K562 (cell line): ENCODE measurements at regions not wholly inside any gene's neighbourhood (a gene's known extent, or its start where the extent isn't known, plus 50 kb on each side); places are given as distances from the start of the nearest gene placed in this dataset.

Source experiments
- ATF3 ChIP-seq, 2 experiments: fragments of 450-650 bp in 1 of 2; sonication (generic) in 1 of 2; formaldehyde crosslinking in 1 of 2; IDR thresholded peaks in 1 of 2; conservative IDR thresholded peaks in 1 of 2; 2 replicates each; pipeline versions ENCODE4 v1.6.1 to v1.8.1; 2016 to 2023; ENCODE audit warnings: mild to moderate bottlenecking in 2 of 2, moderate library complexity in 2 of 2, inconsistent platforms in 1 of 2, missing genetic modification reagents in 1 of 2
- BRCA1 ChIP-seq, 2 experiments: fragments of 450-650 bp in 1 of 2; sonication (generic) in 1 of 2; formaldehyde crosslinking in 1 of 2; IDR thresholded peaks; 2 replicates each; pipeline versions ENCODE4 v1.5.0 to v1.6.1; 2017 to 2020; ENCODE audit warnings: mild to moderate bottlenecking in 1 of 2, missing genetic modification reagents in 1 of 2
- CBFA2T3 ChIP-seq: fragments of 450-650 bp; IDR thresholded peaks from 2 replicates; pipeline ENCODE4 v1.6.1; 2017
- DACH1 ChIP-seq: fragments of 450-650 bp; IDR thresholded peaks from 2 replicates; pipeline ENCODE4 v1.6.1; 2018; ENCODE audit not compliant: partially characterized antibody
- EP300 ChIP-seq: IDR thresholded peaks from 2 replicates; pipeline ENCODE4 v1.6.1; 2012; ENCODE audit warnings: low read length, improper control_type of control experiment
- NFIC ChIP-seq: fragments of 450-650 bp; IDR thresholded peaks from 2 replicates; pipeline ENCODE4 v1.6.1; 2017; ENCODE audit warnings: mild to moderate bottlenecking, inconsistent platforms
- PML ChIP-seq: IDR thresholded peaks from 2 replicates; pipeline ENCODE4 v1.6.1; 2012; ENCODE audit warnings: low read length, inconsistent platforms
- RHOXF2B ChIP-seq: fragments of 250-450 bp; sonication (Bioruptor Pico); conservative IDR thresholded peaks from 2 replicates; pipeline ENCODE4 v1.5.1; 2021
- SIN3B ChIP-seq: fragments of 450-650 bp; IDR thresholded peaks from 2 replicates; pipeline ENCODE4 v1.6.1; 2017; ENCODE audit warnings: low read depth, mild to moderate bottlenecking, moderate library complexity
- SLC30A9 ChIP-seq: fragments of 250-450 bp; sonication (Bioruptor Pico); IDR thresholded peaks from 2 replicates; pipeline ENCODE4 v1.8.0; 2022; ENCODE audit warnings: mild to moderate bottlenecking, moderate library complexity
- SMARCA4 ChIP-seq: fragments of 450-650 bp; IDR thresholded peaks from 2 replicates; pipeline ENCODE4 v1.6.1; 2016
- SMARCE1 ChIP-seq: fragments of 450-650 bp; IDR thresholded peaks from 2 replicates; pipeline ENCODE4 v1.7.1; 2016; ENCODE audit warnings: mild to moderate bottlenecking
- TRIM24 ChIP-seq, 2 experiments: fragments of 450-650 bp; IDR thresholded peaks; 2 replicates each; pipeline ENCODE4 v1.6.1; 2016
- YY1 ChIP-seq, 3 experiments: IDR thresholded peaks; 2 replicates each; pipeline ENCODE4 v1.6.1; 2011; ENCODE audit warnings: low read length in 2 of 3, mild to moderate bottlenecking in 2 of 3, moderate library complexity in 2 of 3, borderline replicate concordance in 1 of 3, control low read depth in 1 of 3, low read depth in 1 of 3; ENCODE audit not compliant: insufficient read depth in 3 of 3, insufficient replicate concordance in 2 of 3, control insufficient read depth in 1 of 3, insufficient read length in 1 of 3; ENCODE audit errors: extremely low read depth in 1 of 3
- ZNF398 ChIP-seq: fragments of 250-450 bp; sonication (Bioruptor Pico); IDR thresholded peaks from 2 replicates; pipeline ENCODE4 v1.8.0; 2021; ENCODE audit warnings: moderate library complexity, mild to moderate bottlenecking, inconsistent platforms
- TF ChIP-seq, protein P1 (sequence below): IDR thresholded peaks from 3 replicates; pipeline ENCODE4 v1.6.1; 2011; ENCODE audit warnings: borderline replicate concordance, mild to moderate bottlenecking, moderate library complexity; ENCODE audit not compliant: insufficient read length; ENCODE audit errors: extremely low read depth
- TF ChIP-seq, protein P2 (sequence below), 2 experiments: fragments of 450-650 bp; IDR thresholded peaks; 2 replicates each; pipeline ENCODE4 v1.6.1; 2018; ENCODE audit warnings: mild to moderate bottlenecking in 2 of 2, low read depth in 1 of 2; ENCODE audit not compliant: partially characterized antibody in 2 of 2

DNA sequence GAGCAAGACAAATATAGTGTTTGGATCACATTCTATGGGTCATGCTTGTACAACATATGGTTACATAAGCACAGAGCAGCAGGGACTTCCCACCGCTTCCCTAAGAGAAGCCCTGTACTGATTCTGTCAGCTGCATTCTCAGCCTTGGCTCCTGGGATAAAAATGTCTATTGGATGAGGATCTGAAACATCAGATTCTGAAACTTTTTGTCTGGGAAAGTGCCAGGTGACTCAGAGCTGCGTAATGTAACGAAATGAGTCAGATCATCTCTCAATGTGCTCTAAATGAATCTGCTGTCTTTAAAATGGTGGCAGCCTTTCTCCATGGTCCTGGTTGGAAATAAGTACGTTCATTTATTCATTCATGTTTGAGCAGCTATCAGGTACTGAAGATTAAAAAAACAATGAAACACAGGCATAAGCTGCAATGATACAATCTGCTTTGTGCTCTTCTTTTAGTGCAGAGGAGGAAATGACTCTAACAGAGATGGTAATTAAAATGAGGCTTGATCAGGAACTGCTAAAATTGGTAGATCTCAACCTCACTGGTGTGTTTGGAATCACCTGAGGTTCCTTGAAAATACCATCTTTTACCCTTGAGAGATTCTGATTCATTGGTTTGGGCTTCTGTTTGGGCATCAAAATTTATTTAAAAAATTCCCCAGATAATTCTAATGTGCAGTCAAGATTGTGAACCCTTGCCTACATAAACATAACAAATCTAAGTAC, 99.1 kb upstream of the NAP1L1 start (continued):
- no peak for TF ChIP-seq ZNF398 (CRISPR knock-in tag)
- TF ChIP-seq CBFA2T3 = peak; percentile 17; the same call in 1 of the 2 replicates
- TF ChIP-seq NFIC = peak; percentile 85
- TF ChIP-seq, protein P1, sequence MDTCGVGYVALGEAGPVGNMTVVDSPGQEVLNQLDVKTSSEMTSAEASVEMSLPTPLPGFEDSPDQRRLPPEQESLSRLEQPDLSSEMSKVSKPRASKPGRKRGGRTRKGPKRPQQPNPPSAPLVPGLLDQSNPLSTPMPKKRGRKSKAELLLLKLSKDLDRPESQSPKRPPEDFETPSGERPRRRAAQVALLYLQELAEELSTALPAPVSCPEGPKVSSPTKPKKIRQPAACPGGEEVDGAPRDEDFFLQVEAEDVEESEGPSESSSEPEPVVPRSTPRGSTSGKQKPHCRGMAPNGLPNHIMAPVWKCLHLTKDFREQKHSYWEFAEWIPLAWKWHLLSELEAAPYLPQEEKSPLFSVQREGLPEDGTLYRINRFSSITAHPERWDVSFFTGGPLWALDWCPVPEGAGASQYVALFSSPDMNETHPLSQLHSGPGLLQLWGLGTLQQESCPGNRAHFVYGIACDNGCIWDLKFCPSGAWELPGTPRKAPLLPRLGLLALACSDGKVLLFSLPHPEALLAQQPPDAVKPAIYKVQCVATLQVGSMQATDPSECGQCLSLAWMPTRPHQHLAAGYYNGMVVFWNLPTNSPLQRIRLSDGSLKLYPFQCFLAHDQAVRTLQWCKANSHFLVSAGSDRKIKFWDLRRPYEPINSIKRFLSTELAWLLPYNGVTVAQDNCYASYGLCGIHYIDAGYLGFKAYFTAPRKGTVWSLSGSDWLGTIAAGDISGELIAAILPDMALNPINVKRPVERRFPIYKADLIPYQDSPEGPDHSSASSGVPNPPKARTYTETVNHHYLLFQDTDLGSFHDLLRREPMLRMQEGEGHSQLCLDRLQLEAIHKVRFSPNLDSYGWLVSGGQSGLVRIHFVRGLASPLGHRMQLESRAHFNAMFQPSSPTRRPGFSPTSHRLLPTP = no peak
- TF ChIP-seq SMARCE1 = peak; percentile 82
- TF ChIP-seq TRIM24 (IDR thresholded peaks at IDR 0.05) = peak in 1 of 2 experiments; percentile 59; a peak in 1 of 4 replicates
- TF ChIP-seq, protein P2, sequence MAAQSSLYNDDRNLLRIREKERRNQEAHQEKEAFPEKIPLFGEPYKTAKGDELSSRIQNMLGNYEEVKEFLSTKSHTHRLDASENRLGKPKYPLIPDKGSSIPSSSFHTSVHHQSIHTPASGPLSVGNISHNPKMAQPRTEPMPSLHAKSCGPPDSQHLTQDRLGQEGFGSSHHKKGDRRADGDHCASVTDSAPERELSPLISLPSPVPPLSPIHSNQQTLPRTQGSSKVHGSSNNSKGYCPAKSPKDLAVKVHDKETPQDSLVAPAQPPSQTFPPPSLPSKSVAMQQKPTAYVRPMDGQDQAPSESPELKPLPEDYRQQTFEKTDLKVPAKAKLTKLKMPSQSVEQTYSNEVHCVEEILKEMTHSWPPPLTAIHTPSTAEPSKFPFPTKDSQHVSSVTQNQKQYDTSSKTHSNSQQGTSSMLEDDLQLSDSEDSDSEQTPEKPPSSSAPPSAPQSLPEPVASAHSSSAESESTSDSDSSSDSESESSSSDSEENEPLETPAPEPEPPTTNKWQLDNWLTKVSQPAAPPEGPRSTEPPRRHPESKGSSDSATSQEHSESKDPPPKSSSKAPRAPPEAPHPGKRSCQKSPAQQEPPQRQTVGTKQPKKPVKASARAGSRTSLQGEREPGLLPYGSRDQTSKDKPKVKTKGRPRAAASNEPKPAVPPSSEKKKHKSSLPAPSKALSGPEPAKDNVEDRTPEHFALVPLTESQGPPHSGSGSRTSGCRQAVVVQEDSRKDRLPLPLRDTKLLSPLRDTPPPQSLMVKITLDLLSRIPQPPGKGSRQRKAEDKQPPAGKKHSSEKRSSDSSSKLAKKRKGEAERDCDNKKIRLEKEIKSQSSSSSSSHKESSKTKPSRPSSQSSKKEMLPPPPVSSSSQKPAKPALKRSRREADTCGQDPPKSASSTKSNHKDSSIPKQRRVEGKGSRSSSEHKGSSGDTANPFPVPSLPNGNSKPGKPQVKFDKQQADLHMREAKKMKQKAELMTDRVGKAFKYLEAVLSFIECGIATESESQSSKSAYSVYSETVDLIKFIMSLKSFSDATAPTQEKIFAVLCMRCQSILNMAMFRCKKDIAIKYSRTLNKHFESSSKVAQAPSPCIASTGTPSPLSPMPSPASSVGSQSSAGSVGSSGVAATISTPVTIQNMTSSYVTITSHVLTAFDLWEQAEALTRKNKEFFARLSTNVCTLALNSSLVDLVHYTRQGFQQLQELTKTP (IDR thresholded peaks at IDR 0.05; ENCODE audit: low read depth in 1 of 2, partially characterized antibody in 2 of 2) = peak in 1 of 2 experiments; percentile 45
- no peak for TF ChIP-seq RHOXF2B (CRISPR knock-in tag)
- peak; percentile 92 for TF ChIP-seq ATF3 (IDR thresholded peaks at IDR 0.05)
- no peak for TF ChIP-seq ATF3 (CRISPR knock-in tag; conservative IDR thresholded peaks at IDR 0.05)
- 0 out of 2 replicates have a peak, but pooled peaks have one; percentile 19 for TF ChIP-seq PML
- TF ChIP-seq DACH1 = no peak
- peak in 2 of 3 experiments; percentile 43 to 75 for TF ChIP-seq YY1 (IDR thresholded peaks at IDR 0.05; ENCODE audit: borderline replicate concordance in 1 of 3, control insufficient read depth in 1 of 3, extremely low read depth in 1 of 3, insufficient read depth in 3 of 3, insufficient read length in 1 of 3, insufficient replicate concordance in 2 of 3, low read depth in 1 of 3, low read length in 2 of 3)
- TF ChIP-seq SIN3B = no peak
- TF ChIP-seq BRCA1 (IDR thresholded peaks at IDR 0.05) = no peak
- no peak for TF ChIP-seq BRCA1 (CRISPR knock-in tag; IDR thresholded peaks at IDR 0.05)
- TF ChIP-seq SMARCA4 = peak; percentile 87
- TF ChIP-seq EP300 = peak; percentile 32; the same call in 1 of the 2 replicates
- TF ChIP-seq SLC30A9 (CRISPR knock-in tag) = no peak
